Pulmonary artery endothelial cell (primary cell): ENCODE measurements at regions not wholly inside any gene's neighbourhood (a gene's known extent, or its start where the extent isn't known, plus 50 kb on each side); places are given as distances from the start of the nearest gene placed in this dataset.
"Not testable (repeated sequence)": the region's sequence is repeated elsewhere in the genome, so short reads cannot be mapped to it uniquely, and the experiment has no call there.

Source experiments
- DNase-seq: peaks from one replicate; pipeline ENCODE4 v3.0.0-alpha.2; 2011; ENCODE audit warnings: low read depth, low spot score

DNA sequence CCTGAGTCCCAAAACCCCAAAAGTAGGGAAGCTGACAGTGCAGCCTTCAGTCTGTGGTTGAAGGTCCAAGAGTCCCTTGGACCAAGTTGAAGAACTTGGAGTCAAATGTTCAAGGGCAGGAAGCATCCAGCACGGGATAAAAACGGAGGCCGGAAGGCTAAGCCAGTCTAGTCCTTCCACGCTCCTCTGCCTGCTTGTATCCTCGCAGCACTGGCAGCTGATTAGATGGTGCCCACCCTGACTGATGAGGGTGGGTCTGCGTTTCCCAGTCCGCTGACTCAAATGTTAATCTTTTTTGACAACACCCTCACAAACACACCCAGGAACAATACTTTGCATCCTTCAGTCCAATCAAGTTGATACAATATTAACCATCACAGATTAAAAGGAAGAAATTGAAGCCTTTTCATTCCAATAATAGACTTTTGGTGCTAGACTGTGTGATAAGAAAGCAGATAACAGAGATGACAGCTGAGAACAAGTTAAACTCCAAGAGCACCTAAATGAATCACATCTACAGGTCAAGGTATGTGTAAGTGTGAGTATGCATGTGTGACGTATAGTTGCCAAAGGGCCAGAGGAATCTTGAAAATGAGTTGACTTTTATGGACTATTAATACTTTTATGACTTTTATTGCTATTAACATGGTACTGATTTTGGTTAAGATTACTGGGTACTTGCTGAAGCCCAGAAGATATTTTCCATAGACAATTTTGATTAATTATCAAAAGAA is 933.5 kb upstream of the SOX9 start:
- no peak for DNase-seq

DNA sequence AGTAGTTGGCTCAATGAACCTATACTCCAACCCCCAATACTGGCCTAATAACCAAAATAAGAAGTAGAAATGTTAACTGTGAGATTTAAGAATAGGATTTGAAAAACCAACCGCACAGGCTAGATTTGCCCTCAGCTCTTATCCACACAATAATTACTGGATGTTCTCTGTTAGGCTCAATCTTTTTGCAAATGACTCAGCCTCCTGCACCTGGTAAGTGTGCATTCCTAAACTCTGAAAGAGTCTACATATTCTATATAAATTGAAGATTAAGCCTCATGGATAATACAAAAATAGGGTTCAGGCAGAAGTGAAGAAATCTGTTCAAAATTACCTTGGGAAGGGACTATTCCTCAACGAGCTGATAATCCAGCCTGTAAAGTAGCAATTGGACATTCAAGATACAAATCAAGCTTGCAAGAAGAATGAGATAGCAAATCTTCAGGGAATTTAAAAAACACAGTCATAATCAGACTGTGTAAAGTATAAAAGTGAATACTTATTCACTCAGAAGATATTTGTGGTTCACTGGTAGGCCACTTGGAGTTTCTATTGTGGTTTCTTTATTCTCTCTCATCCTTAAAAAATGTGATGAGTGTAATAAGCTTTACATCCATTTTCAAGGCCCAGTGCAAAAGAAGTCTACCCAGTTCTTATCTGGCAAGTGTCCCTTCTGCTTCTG is 931.9 kb upstream of the SOX9 start:
- no peak for DNase-seq

DNA sequence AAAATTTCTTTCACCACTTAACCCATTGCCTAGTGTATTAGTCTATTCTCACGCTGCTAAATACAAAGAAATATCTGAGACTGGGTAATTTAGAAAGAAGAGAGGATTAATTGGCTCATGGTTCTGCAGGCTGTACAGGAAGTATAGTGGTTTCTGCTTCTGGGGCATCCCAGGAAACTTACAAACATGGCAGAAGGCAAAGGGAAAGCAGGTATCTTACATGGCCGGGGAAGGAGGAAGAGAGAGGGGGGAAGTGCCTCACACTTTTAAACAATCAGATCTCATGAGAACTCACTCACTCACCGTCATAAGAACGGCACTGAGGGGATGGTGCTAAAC is 931.4 kb upstream of the SOX9 start:
- no peak for DNase-seq

DNA sequence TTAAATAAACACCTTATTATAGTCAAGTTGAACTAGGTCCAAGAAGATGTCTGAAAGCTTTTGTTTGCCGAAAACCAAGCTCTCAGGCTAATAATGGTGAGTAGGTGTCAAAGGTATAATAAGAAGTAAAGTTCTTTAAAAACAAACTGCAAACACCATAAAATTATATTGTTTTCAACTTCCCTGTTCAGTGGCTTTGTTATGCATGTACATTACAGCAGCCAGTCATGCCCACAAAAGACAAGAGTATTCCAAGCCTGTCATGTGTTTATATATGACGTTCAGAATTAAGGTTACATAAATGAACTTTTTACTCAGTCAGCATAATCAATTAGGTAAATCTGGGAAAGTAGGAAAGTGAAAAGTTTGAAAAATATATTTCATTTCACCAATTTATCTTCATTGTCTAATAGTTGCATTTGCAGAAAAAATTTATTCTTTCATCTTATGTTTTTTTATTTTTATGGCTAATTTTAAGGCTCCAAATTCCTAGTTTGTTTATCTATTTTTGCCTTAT is 928.7 kb upstream of the SOX9 start:
- no peak for DNase-seq

DNA sequence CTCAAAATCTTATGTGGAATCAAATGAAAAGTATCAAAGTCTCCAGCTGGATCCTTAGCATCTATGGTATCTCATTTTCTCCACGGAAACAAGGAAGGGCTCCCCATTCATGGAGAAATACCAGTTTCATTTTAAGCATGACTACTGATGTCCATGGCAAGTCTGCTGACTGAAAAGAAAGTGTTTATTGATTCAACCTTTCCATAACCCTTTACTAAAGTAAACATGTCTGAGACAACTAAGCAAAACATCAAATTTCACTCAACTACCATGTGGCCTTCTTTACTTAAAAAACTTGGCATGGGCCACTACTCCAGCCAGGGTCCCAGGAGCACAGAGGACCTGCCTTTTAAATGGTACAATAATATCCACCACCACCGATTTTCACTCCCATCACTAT is 928.0 kb upstream of the SOX9 start:
- no peak for DNase-seq

DNA sequence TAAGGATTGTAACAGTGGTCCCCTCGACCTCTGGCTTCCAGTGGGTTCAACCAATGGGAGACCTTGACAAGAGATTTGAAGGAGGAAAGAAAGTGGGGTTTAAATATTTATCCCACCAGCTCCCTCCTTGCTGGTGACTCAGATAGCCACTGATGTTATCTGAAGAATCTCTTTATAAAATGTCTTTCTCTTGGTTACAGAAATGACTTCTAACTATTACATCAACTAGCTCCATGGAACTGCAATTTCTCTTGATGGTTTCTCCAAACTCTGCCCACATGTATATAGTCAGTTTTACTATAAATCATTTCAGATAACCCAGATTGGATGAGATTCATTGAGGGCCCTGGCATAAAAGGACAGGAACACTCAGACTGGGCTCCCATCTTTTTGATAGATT is 920.2 kb upstream of the SOX9 start:
- DNase-seq: no peak

DNA sequence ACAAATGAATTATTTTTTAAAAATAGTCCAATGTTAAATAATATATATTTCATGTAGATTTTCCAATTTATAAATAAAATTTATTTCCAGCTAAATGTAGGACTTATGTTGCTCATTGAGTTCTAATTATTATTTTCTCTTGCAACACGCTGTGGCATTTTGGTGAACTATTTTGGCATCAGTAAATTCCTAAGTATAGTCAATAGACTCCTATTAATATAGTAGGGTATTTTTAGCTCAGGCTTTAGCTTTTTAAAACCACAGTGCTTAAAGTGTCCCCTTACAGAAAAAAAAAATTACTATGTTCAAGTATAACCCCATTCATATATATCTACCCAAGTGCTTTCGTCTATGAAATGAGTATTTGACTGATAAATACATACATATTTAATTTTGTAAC is 919.2 kb upstream of the SOX9 start:
- DNase-seq: no peak

DNA sequence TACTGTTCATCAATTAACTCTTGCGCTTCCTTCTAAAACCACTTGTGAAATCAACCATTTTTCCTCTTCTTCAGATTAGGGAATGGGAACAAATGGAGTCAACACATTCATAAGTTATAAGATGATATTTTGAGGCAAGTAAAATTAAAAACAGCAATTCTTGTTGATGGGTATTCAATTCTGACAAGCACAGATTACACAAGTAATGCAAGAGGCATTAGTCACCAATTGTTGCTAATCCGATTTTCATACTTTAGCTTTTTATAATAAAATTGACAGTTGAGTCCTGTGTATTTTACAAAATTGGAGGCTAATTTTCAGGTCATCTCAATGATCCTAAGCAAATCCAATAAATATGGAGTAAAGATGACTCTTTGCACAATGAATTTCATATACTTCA is 918.4 kb upstream of the SOX9 start:
- DNase-seq: no peak

DNA sequence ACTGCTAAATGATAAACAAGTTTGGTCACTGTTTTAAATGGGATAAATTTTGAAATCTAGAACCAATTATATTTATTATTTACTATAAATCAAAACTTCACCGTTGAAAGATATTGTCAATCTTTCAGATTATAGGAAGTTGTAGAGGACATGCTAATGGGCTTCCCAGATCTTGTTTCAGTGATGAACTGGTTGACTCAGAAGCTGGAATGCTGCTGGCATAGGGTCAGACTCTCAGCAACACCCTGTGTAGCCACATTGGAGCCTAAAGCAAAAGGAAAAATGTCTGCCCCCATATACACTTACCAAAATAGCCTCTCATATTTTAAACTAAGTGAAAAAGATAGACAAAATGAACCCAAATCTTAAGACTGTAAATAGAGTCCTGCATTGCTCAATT is 916.9 kb upstream of the SOX9 start:
- no peak for DNase-seq

DNA sequence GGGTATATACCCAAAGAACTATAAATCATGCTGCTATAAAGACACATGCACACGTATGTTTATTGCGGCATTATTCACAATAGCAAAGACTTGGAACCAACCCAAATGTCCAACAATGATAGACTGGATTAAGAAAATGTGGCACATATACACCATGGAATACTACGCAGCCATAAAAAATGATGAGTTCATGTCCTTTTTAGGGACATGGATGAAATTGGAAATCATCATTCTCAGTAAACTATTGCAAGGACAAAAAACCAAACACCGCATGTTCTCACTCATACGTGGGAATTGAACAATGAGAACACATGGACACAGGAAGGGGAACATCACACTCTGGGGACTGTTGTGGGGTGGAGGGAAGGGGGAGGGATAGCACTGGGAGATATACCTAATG is 914.9 kb upstream of the SOX9 start:
- not testable (repeated sequence) for DNase-seq

DNA sequence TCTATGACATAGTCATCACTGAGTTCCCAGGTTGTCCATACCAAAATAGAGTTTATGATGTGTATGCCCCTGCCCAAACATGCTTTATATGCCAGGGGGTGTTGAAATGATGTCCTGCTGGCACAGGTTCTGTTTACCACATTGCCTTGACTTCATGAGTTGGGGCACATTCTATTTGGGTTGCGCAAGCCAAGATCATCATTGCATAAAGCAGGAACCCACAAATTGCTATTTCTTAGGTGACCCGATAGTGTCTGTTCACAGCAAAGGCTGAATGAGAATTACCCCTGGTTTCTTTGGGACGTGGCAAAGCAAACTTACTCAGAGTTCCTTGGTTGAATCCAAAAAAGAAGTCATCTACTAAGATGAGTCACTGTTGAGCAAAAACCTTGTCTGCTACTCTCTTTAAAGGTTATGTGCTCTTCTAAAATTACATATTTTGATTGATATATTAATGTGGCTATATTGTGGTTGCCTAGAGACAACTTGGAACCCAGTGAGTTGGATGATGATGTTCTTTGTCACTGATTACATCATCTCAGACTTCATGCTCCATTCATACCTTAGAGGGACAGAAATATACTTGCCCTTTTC is 912.6 kb upstream of the SOX9 start:
- DNase-seq: no peak

DNA sequence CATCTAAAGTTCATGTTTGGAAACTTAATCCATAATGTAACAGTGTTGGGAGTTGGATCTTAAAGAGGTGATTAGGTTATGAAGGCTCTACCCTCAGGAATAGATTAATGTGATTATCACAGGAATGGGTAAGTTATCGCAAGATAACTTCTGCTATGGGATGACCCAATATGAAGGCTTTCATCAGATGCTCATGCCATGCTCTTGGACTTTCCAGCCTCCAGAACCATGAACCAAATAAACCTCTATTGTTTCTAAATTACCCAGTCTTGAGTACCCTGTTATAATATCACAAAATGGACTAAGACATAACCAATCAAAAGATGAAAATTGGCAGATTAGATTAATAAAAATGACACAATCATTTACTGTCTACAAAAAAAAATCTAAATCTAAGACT is 906.9 kb upstream of the SOX9 start:
- no peak for DNase-seq

DNA sequence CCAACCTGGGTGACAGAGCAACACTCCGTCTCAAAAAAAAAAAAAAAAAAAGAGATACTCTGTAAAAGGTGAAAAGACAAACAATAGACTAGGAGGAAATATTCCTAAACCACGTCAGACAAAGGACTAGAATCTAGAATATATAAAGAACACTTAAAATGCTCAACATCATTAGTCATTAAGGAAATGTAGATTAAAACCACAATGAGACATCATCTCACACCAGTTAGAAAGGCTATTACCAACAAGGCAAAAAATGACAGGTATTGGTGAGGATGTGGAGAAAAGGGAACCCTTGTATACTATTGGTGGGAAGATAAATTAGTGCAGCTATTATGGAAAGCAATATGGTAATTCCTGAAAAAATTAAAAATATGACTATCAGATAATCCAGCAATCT is 903.1 kb upstream of the SOX9 start:
- DNase-seq: no peak

DNA sequence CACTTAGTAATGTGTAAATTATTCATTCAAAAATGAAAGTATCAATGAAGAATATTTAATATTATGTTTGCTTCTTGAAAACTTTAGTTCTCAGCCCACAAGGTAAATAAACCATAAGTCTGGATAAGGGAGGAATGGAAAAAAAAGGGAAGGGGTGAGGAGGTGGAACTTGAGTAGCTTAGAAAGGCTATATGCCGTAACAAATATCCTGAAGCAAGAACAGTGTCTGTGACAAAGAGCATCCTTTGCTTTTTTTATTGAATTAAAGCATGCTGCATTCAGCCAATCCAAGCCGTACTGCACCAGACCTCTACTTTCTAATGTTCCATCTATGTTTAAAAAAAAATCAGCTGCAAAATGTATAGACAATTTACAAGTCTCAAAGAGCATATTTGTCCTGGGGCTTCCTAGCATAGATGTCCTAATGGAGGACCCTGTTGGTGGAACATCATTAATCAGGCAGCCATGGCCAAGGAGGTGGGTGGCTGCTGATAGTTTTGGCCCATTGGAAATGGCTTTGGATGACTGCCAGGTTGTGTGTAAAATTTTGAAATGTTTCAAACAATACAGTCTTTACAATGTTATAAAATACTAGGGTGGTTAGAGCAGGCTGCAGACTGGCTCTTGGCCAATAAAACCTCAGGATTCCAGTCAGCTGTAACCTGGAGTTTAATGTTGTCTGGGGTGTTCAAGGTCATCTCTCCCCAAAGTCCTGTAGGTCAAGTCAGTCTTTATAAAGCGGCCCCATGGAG is 895.8 kb upstream of the SOX9 start:
- no peak for DNase-seq

DNA sequence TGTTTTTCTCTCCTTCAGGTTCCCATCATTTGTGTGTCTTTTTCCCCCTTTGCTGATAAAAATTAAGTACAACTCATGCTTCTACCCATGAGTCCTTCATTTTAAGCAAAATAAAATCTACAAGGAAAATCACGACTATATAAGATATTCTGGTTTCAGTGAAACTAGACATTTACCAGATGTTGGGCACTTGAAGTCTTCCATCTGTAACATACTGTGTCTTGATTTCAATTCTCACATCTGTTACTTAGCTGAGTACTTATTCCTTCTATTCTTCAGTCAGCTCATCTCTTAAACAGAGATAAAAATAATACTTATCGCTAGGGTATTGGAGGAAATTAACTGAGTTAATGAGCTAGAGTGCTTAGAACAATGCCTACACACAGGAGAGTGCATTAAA is 893.0 kb upstream of the SOX9 start:
- DNase-seq: no peak

DNA sequence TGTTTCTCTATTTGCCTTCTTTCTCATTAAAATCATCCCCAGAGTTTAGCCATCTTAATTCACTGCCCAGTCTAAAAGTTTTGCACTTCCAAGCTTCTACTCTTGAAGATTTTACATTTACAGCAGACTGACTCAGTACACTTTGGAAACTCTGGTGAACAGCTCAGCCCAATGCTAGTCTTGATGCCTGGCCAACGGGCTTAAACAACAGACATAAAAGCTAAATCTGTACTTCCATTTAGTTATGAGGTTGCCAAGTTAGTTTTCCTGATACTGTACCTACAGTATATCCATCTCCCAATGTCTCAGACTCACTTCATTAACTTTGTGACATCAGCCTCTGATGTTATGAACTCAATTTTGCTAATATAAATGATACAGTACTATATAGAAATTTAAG is 891.8 kb upstream of the SOX9 start:
- no peak for DNase-seq

DNA sequence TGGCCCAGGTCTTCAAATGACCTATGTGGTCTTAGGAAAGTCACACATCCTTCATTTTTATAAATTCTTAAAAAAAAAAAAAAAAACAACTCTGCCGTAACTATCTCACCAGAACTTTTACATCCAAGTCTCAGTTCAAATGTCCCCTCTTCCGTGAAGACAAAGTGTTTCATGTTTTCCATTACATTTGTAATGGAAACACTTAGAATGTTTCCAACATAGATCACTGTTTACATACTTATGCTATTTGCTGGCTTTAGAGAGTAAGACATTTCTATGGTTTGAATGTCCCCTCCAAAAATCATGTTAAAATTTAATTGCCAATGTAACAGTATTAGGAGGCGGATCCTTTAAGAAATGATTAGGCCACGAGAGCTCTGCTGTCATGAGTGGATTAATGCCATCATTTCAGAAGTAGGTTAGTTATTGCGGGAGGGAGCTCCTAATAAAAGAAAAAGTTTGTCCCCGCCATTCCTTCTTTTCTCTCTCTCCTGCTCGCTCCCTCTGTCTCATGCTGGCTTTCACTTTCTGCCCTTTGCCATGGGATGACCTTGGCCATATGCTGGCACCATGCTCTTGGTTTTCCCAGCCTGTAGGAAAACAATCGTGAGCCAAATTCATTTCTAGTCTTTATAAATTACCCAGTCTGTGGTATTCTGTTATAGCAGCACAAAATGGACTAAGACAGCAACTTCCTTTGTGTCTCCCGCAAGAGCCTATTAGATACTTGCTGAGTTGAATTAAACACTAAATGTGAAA is 887.8 kb upstream of the SOX9 start:
- no peak for DNase-seq

DNA sequence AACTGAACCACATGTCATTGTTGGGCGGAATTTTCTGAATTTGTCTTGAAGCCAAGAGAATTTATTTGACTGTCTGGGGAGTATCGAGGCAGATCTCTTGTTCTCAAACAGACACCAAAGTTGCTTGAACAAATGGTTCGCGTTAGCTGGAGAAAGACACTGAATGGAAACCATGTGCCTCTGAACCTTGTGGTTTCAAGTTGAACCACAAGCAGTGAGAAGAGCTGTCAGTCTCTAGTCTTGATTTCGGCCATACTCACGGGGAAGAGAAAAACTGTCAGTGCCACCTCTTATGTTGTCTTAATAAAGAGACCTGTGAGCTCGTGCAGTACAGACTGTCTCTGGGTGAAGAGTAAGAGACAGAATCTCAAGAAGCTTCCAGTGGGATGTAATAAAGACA is 886.5 kb upstream of the SOX9 start:
- DNase-seq: no peak

DNA sequence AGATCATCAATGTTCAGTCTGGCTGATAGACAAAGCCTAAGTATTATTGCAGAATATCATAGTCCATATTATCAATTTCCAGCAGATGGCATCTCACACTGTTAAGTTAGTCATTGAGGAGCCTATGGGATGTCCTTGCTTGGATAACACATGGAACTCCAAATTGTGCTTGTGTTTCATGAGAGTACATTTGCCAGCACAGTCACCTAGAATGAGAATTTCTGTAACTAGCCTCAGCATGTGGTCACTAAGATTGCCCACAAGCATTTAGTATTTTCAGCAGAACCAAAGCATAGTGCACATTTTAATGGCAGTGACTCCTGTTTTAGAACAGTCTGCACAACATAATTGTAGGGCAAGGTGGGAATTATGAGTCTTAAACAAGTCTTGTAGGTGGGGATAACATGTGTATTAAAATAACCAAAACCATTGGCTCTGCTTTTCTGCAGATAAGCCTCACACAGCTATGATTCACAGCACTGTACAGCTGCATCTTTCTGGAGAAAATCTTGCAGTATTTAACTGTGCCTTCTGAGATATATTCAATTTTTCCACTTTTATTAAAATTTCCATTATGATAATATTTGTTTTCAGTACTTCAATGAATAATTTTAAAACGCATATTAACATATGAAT is 882.8 kb upstream of the SOX9 start:
- no peak for DNase-seq

DNA sequence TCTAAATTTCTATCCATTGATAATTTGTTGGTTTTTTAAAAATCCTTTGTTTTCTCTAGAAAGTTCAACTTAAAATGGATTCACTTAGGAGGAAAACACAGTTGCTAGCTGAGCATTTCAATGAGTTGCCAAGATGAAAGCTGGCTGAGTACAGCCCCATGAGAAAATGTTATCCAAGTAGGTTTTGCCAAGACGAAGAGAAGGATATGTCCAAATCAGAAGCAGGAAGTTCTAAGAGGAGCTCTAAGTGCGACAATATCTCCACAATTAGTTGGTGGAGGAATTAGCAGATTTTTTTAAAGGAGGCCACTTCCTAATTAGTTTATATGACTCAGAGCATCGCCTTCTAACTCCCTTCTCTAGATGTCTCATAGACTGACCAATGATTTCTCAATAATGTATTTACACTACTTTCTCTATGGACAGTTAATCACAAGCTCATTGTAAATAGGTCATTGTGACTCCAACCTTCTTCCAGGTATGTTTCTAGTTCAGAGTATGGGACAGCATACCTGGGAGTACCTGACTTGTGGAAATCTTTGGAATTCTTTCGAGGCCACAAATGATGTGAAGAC is 873.3 kb upstream of the SOX9 start:
- no peak for DNase-seq

DNA sequence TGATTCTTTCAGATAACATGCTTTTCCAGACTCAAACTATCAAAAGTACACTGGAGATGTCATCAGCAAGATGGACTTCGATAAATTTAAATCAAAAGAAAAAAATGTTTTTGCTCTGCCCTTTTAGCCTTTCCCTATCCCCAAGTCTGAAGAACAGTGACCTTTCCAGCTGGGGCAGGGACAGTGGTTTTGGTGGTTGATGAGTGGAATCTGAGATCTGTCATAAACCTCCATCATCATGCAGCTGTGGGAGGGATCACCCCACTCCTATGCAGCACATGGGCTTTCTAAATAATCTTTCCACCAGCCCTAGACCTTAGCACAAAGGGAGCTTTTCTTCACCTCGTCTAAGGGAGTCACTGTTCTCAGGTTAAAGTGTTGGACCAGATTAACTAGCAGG is 869.5 kb upstream of the SOX9 start:
- no peak for DNase-seq
